ENCODE measurements at regions not wholly inside any gene's neighbourhood (a gene's known extent, or its start where the extent isn't known, plus 50 kb on each side); places are given as distances from the start of the nearest gene placed in this dataset.
"Not testable (repeated sequence)": the region's sequence is repeated elsewhere in the genome, so short reads cannot be mapped to it uniquely, and the experiment has no call there.

GRCh38 chr1:119209596-119210295, 69.3 kb upstream of the WARS2 start:
- intact Hi-C loops (cut with DNase I; ENCODE audit: low total_unique reads): no loop called here

GRCh38 chr1:119210296-119210649, 69.8 kb upstream of the WARS2 start:
- H3K27ac ChIP-seq: no peak overlapping the region
- no peaks in the 10 kb centered on the region for H3K36me3 ChIP-seq
- no peak for DNase-seq
- H3K27me3 ChIP-seq: no peaks in the 10 kb centered on the region
- H3K4me3 ChIP-seq: no peak overlapping the region
- no peaks in the 10 kb centered on the region for H3K9me3 ChIP-seq
- in situ Hi-C loops (cut with MboI; ENCODE audit: low sequenced_read_pairs in 4 of 4) (no loop called here), intact Hi-C loops (cut with DNase I; ENCODE audit: low total_unique reads) (no loop called here)
- no peaks in the 10 kb centered on the region for H3K4me1 ChIP-seq
- TF ChIP-seq CTCF (IDR thresholded peaks at IDR 0.05 in 4 of 5, conservative IDR thresholded peaks at IDR 0.05 in 1 of 5) (no peak), POLR2A (IDR thresholded peaks at IDR 0.05) (no peak)
- ATAC-seq: no peak

More at GRCh38 chr1:119209596-119210295, 69.3 kb upstream of the WARS2 start:
- H3K27ac ChIP-seq: no peak overlapping the region
- H3K36me3 ChIP-seq: no peaks in the 10 kb centered on the region
- in situ Hi-C loops (cut with MboI; ENCODE audit: low sequenced_read_pairs in 4 of 4): no loop called here
- DNase-seq: no peak
- H3K9me3 ChIP-seq: no peaks in the 10 kb centered on the region
- no peaks in the 10 kb centered on the region for H3K4me1 ChIP-seq
- no peak for ATAC-seq
- H3K4me3 ChIP-seq: no peak overlapping the region
- H3K27me3 ChIP-seq: no peaks in the 10 kb centered on the region
- TF ChIP-seq CTCF (IDR thresholded peaks at IDR 0.05 in 4 of 5, conservative IDR thresholded peaks at IDR 0.05 in 1 of 5): no peak
- TF ChIP-seq POLR2A (IDR thresholded peaks at IDR 0.05): no peak

GRCh38 chr1:119213213-119213612, 72.8 kb upstream of the WARS2 start:
- H3K4me3 ChIP-seq; intact Hi-C loops (cut with DNase I; ENCODE audit: low total_unique reads); H3K9me3 ChIP-seq; H3K27me3 ChIP-seq; ATAC-seq; H3K36me3 ChIP-seq; in situ Hi-C loops (cut with MboI; ENCODE audit: low sequenced_read_pairs in 4 of 4); DNase-seq; H3K27ac ChIP-seq; H3K4me1 ChIP-seq: not testable (repeated sequence)

- H3K9me3 ChIP-seq; H3K27ac ChIP-seq; H3K4me1 ChIP-seq; intact Hi-C loops (cut with DNase I; ENCODE audit: low total_unique reads); H3K27me3 ChIP-seq; DNase-seq; in situ Hi-C loops (cut with MboI; ENCODE audit: low sequenced_read_pairs in 4 of 4); ATAC-seq; H3K4me3 ChIP-seq; H3K36me3 ChIP-seq: not testable (repeated sequence)
Observed at GRCh38 chr1:119214961-119215360, 74.5 kb upstream of the WARS2 start.

- TF ChIP-seq CTCF (IDR thresholded peaks at IDR 0.05 in 4 of 5, conservative IDR thresholded peaks at IDR 0.05 in 1 of 5) (no peak), POLR2A (IDR thresholded peaks at IDR 0.05) (no peak)
- H3K9me3 ChIP-seq: no peaks in the 10 kb centered on the region
- H3K27ac ChIP-seq: no peak overlapping the region
- H3K27me3 ChIP-seq: no peaks in the 10 kb centered on the region
- no peaks in the 10 kb centered on the region for H3K36me3 ChIP-seq
- no peak overlapping the region for H3K4me3 ChIP-seq
- DNase-seq: no peak
- no peaks in the 10 kb centered on the region for H3K4me1 ChIP-seq
- no peak for ATAC-seq
- in situ Hi-C loops (cut with MboI; ENCODE audit: low sequenced_read_pairs in 4 of 4) (no loop called here), intact Hi-C loops (cut with DNase I; ENCODE audit: low total_unique reads) (no loop called here)
Observed at GRCh38 chr1:119217309-119217828, 76.9 kb upstream of the WARS2 start.

- H3K27ac ChIP-seq: no peak overlapping the region
- H3K27me3 ChIP-seq: no peaks in the 10 kb centered on the region
- TF ChIP-seq POLR2A (IDR thresholded peaks at IDR 0.05) (no peak), CTCF (IDR thresholded peaks at IDR 0.05 in 4 of 5, conservative IDR thresholded peaks at IDR 0.05 in 1 of 5) (no peak)
- ATAC-seq (no peak), DNase-seq (no peak)
- no peaks in the 10 kb centered on the region for H3K4me1 ChIP-seq
- H3K4me3 ChIP-seq: no peak overlapping the region
- in situ Hi-C loops (cut with MboI; ENCODE audit: low sequenced_read_pairs in 4 of 4): loop anchor here in 1 of 4 donors (10.0 kb wide), 1 partner anchor 65 kb away; no protein-coding TSS in a partner anchor
- H3K36me3 ChIP-seq: no peaks in the 10 kb centered on the region
- no peaks in the 10 kb centered on the region for H3K9me3 ChIP-seq
- intact Hi-C loops (cut with DNase I; ENCODE audit: low total_unique reads): no loop called here
Observed at GRCh38 chr1:119219711-119220110, 79.3 kb upstream of the WARS2 start.

Measured in gastrocnemius medialis (tissue), 4 donors.